ENCODE measurements at regions not wholly inside any gene's neighbourhood (a gene's known extent, or its start where the extent isn't known, plus 50 kb on each side); places are given as distances from the start of the nearest gene placed in this dataset.

DNA sequence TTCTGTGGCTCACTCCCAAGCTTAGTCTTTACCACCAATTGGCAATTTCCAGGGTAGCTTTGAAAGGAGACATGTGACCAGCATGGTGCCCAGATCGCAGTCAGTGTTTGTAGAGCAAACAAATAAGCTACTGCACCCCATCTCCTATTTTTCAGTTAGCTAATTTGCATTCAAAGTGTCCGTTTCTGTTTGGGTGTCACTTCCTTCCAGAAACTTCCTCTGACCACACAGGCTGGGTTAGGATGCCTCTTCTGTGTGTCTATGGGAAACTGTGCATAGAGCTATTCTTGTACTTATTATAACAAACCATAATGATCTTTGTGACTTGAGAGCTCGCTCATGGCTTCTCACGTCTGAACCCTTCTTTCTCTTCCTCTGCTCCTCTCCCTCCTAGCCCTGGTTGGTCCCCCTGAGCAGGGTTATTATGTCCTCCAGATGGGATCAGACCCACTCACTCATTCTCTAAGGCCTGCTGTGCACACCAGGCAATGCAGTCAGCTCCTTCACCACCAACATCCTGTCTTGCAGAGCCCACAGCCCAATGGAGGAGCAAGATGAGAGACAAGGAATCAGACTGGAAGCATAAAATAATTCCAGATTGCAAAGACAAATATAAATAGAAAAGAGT is 101.2 kb upstream of the ALK start:
- DNase-seq (ENCODE audit: low read depth in 6 of 9, low spot score in 9 of 9): no peak
- H3K36me3 ChIP-seq (ENCODE audit: control insufficient read depth in 2 of 2, insufficient read depth in 2 of 2, low read length in 1 of 2): no peaks in the 10 kb centered on the region
- H3K4me1 ChIP-seq (ENCODE audit: control insufficient read depth in 2 of 2, insufficient read depth in 2 of 2, low read length in 2 of 2): no peaks in the 10 kb centered on the region
- H3K9me3 ChIP-seq (ENCODE audit: control insufficient read depth in 2 of 2, insufficient read depth in 1 of 2, low read length in 1 of 2): no peaks in the 10 kb centered on the region
- no peak overlapping the region for H3K27ac ChIP-seq (ENCODE audit: low read depth in 1 of 2, low read length in 1 of 2)
- H3K27me3 ChIP-seq (ENCODE audit: control insufficient read depth in 2 of 2, insufficient read depth in 1 of 2, low read length in 1 of 2): no peaks in the 10 kb centered on the region
- H3K4me3 ChIP-seq (ENCODE audit: low read length in 2 of 2): no peak overlapping the region
- 67% methylated on average over 4 of the region's 4 CpGs for WGBS

DNA sequence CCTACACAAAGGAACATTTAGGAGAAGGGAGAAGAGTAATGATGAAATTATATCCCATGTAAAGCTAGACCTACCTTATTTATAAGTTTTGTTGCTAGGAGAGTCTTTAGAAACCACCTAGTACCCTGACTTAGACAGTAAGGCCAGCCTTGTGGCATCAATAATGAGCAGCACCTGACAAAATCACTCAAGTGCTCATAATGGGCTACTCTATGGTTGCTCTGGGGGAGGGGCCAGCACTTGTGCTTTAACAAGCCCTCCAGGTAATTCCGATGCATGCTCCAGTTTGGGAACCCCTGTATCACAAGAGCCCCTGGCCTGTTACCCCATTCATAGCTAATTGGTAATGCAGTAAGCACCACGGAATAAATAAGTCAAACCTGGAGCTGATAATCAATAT is 102.9 kb upstream of the ALK start:
- no peaks in the 10 kb centered on the region for H3K9me3 ChIP-seq (ENCODE audit: control insufficient read depth in 2 of 2, insufficient read depth in 1 of 2, low read length in 1 of 2)
- DNase-seq (ENCODE audit: low read depth in 6 of 9, low spot score in 9 of 9): no peak
- no peak overlapping the region for H3K4me3 ChIP-seq (ENCODE audit: low read length in 2 of 2)
- no peaks in the 10 kb centered on the region for H3K36me3 ChIP-seq (ENCODE audit: control insufficient read depth in 2 of 2, insufficient read depth in 2 of 2, low read length in 1 of 2)
- 95% methylated on average over 2 of the region's 2 CpGs for WGBS
- H3K4me1 ChIP-seq (ENCODE audit: control insufficient read depth in 2 of 2, insufficient read depth in 2 of 2, low read length in 2 of 2): no peaks in the 10 kb centered on the region
- H3K27me3 ChIP-seq (ENCODE audit: control insufficient read depth in 2 of 2, insufficient read depth in 1 of 2, low read length in 1 of 2): no peaks in the 10 kb centered on the region
- H3K27ac ChIP-seq (ENCODE audit: low read depth in 1 of 2, low read length in 1 of 2): no peak overlapping the region

DNA sequence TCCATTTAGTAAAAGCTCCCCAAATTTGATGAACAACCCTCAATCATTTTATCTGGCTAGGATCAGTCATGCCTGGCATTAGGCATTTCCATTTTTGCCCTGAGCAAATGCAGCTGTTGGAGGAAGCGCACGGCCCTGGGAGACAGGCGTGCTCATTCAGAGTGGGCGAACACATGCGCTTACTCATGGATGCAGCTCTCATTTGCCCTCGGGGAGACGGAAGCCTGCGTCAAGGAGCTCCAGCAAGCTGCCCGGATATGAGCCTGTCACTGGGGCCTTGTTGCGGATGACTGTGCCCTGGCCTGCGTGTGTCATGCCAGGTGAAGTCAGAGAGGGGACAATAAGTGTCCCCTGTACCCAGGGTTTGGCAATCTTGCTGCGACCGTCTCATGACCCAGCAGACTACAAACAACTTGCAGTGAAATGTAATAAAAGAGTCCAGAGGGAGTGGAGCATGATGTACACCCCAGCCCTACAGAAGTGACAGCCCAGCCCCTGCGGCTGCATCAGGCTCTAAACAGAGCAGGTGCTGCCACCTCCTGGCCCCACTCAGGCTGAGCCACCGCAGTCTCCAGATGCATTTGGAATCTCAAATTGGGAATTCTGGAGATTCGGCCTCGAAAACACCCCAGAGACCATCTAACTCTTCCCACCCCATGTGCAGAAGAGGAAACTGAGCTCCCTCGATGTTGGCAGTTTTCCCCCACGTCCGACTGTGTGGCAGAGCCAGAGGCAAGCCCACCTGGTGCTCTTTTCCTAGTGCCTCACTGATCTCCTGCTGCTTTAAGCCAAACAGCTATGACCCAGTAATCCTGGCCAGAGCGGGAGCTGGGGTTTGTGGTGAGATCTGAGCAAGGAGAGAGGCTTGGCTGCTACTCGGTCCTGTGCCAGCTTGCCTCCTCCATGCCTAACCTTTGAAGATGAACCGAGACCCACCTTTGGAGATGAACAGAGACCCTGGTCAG is 105.0 kb upstream of the ALK start:
- H3K4me1 ChIP-seq (ENCODE audit: control insufficient read depth in 2 of 2, insufficient read depth in 2 of 2, low read length in 2 of 2): no peaks in the 10 kb centered on the region
- H3K4me3 ChIP-seq (ENCODE audit: low read length in 2 of 2): no peak overlapping the region
- no peak overlapping the region for H3K27ac ChIP-seq (ENCODE audit: low read depth in 1 of 2, low read length in 1 of 2)
- DNase-seq (ENCODE audit: low read depth in 6 of 9, low spot score in 9 of 9): no peak
- no peaks in the 10 kb centered on the region for H3K27me3 ChIP-seq (ENCODE audit: control insufficient read depth in 2 of 2, insufficient read depth in 1 of 2, low read length in 1 of 2)
- no peaks in the 10 kb centered on the region for H3K36me3 ChIP-seq (ENCODE audit: control insufficient read depth in 2 of 2, insufficient read depth in 2 of 2, low read length in 1 of 2)
- H3K9me3 ChIP-seq (ENCODE audit: control insufficient read depth in 2 of 2, insufficient read depth in 1 of 2, low read length in 1 of 2): no peaks in the 10 kb centered on the region
- WGBS: 55% methylated on average over 23 of the region's 23 CpGs

DNA sequence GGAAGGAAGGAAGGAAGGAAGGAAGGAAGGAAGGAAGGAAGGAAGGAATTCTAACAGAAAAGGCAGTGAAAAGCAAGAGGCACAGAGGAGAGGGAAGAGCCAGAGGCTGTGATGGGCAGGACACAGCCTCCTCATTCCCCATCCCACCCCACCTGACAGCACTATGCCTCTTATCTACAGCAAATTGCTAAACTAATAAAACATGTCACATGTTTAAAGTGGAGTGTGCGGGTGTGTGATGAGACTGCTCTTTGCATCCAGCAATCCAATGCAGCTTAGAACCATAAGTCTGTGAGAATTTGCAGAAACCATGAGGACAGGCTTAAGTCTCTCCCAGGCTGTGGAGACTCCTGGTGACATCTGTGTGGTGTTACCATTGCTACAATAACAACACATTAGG is 108.4 kb upstream of the ALK start:
- no peaks in the 10 kb centered on the region for H3K4me1 ChIP-seq (ENCODE audit: control insufficient read depth in 2 of 2, insufficient read depth in 2 of 2, low read length in 2 of 2)
- no peaks in the 10 kb centered on the region for H3K36me3 ChIP-seq (ENCODE audit: control insufficient read depth in 2 of 2, insufficient read depth in 2 of 2, low read length in 1 of 2)
- no peak overlapping the region for H3K4me3 ChIP-seq (ENCODE audit: low read length in 2 of 2)
- H3K9me3 ChIP-seq (ENCODE audit: control insufficient read depth in 2 of 2, insufficient read depth in 1 of 2, low read length in 1 of 2): no peaks in the 10 kb centered on the region
- DNase-seq (ENCODE audit: low read depth in 6 of 9, low spot score in 9 of 9): no peak
- H3K27me3 ChIP-seq (ENCODE audit: control insufficient read depth in 2 of 2, insufficient read depth in 1 of 2, low read length in 1 of 2): no peaks in the 10 kb centered on the region
- no peak overlapping the region for H3K27ac ChIP-seq (ENCODE audit: low read depth in 1 of 2, low read length in 1 of 2)
- WGBS: 96% methylated on average over 1 of the region's 1 CpG

DNA sequence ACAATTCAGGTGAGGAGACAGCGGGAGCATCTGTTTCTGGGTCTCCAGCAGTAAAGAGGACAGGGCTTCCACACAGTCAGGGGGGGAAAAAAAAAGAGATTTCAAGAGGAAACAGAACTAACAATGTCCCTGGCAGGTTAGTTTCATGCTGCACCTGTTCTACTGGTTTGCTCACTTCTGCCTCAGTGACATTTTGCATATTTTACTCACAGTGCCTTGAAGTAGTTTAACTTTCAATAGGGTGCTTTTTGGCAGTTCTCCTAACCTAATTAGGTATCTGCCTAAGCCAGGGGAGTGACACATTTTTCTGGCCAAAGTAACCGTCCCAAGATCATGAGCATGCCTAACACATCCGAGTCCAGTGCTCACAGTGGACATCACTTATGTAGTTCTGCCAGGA is 109.0 kb upstream of the ALK start:
- DNase-seq (ENCODE audit: low read depth in 6 of 9, low spot score in 9 of 9): no peak
- Histone ChIP-seq H3K4me3 (ENCODE audit: low read length in 2 of 2) (no peak overlapping the region), H3K27ac (ENCODE audit: low read depth in 1 of 2, low read length in 1 of 2) (no peak overlapping the region)

DNA sequence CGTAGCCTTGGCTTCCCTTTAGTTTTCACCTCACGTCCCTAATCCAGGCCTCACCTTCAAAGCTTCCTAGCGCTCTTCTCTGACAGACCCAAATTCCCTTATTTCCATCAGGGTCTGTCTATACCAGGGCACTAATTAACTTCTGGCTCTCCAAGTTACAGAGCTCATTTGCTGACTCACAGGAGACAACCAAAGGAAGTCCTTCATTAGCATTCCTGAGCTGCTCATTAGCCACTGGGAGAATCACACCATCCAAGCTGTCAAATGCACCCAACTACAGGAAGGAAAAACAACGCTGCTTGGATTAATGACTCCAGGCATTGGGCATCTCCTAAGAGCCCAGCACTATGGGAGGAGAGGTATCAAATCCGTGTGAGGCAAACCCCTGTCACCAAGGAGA is 109.8 kb upstream of the ALK start:
- H3K4me1 ChIP-seq (ENCODE audit: control insufficient read depth in 2 of 2, insufficient read depth in 2 of 2, low read length in 2 of 2): no peaks in the 10 kb centered on the region
- no peak overlapping the region for H3K4me3 ChIP-seq (ENCODE audit: low read length in 2 of 2)
- H3K27ac ChIP-seq (ENCODE audit: low read depth in 1 of 2, low read length in 1 of 2): no peak overlapping the region
- no peaks in the 10 kb centered on the region for H3K9me3 ChIP-seq (ENCODE audit: control insufficient read depth in 2 of 2, insufficient read depth in 1 of 2, low read length in 1 of 2)
- no peak for DNase-seq (ENCODE audit: low read depth in 6 of 9, low spot score in 9 of 9)
- no peaks in the 10 kb centered on the region for H3K27me3 ChIP-seq (ENCODE audit: control insufficient read depth in 2 of 2, insufficient read depth in 1 of 2, low read length in 1 of 2)
- H3K36me3 ChIP-seq (ENCODE audit: control insufficient read depth in 2 of 2, insufficient read depth in 2 of 2, low read length in 1 of 2): no peaks in the 10 kb centered on the region
- WGBS: 66% methylated on average over 5 of the region's 5 CpGs

More for the DNA sequence above, 109.0 kb upstream of the ALK start:
- Histone ChIP-seq H3K36me3 (ENCODE audit: control insufficient read depth in 2 of 2, insufficient read depth in 2 of 2, low read length in 1 of 2) (no peaks in the 10 kb centered on the region), H3K4me1 (ENCODE audit: control insufficient read depth in 2 of 2, insufficient read depth in 2 of 2, low read length in 2 of 2) (no peaks in the 10 kb centered on the region), H3K9me3 (ENCODE audit: control insufficient read depth in 2 of 2, insufficient read depth in 1 of 2, low read length in 1 of 2) (no peaks in the 10 kb centered on the region), H3K27me3 (ENCODE audit: control insufficient read depth in 2 of 2, insufficient read depth in 1 of 2, low read length in 1 of 2) (no peaks in the 10 kb centered on the region)
- 90% methylated on average over 3 of the region's 3 CpGs for WGBS

DNA sequence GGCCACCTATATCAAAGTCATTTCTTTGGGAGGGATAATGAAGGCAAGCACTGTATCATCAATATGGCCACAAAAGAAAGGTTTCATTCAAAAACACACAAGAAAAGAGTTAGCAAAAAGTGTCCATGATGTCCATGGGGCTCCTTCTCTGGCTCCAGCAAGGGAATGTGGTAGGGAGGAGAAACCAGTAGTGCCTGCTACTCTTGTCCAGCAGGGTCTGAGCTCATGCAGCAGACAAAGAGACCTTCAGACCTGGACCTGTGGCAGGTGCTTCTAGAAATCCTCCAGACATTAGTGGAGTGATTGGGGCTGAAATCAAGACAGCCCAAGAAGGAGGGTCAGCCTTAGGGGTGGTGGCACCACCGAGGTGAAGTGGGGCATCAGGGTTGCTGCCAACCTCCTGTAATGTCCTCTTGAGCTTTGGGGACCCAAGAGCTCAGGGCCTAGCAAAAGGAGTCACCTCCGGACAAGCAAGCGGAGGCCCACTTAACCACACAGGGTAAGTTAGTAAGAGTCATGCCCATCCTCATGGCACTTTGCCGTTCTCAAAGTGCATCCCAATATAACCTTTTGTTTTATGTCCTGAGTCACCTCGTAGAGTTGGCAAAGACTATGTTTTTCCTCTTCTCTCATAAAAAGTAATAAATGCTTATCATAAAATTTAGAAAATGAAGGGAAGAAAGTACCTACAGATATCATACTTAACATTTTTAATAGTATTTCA is 112.6 kb upstream of the YPEL5 start:
- Histone ChIP-seq H3K9me3 (ENCODE audit: control insufficient read depth in 2 of 2, insufficient read depth in 1 of 2, low read length in 1 of 2) (no peaks in the 10 kb centered on the region), H3K4me3 (ENCODE audit: low read length in 2 of 2) (no peak overlapping the region), H3K27ac (ENCODE audit: low read depth in 1 of 2, low read length in 1 of 2) (no peak overlapping the region), H3K36me3 (ENCODE audit: control insufficient read depth in 2 of 2, insufficient read depth in 2 of 2, low read length in 1 of 2) (no peaks in the 10 kb centered on the region), H3K4me1 (ENCODE audit: control insufficient read depth in 2 of 2, insufficient read depth in 2 of 2, low read length in 2 of 2) (no peaks in the 10 kb centered on the region), H3K27me3 (ENCODE audit: control insufficient read depth in 2 of 2, insufficient read depth in 1 of 2, low read length in 1 of 2) (no peaks in the 10 kb centered on the region)
- DNase-seq (ENCODE audit: low read depth in 6 of 9, low spot score in 9 of 9): no peak
- WGBS: 97% methylated on average over 5 of the region's 5 CpGs

DNA sequence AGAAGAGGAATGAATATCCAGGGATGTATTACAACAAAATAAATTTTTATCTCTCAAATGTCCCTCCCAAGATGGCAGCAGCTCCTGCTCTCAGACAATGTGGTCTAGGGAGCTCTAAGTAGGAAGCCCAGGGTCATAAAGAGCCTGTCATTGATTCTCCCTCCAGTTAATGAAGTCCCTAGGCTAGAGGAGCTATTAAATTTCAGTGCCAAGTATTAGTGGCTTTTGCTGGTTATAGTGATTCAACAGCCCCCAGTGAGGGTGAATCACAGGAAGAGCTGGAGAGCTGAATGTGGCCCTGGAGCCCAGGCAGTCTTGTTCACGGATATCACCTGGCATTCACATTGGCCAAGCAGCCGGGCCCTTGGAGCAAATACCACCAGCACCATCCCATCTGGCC is 109.8 kb upstream of the YPEL5 start:
- no peaks in the 10 kb centered on the region for H3K4me1 ChIP-seq (ENCODE audit: control insufficient read depth in 2 of 2, insufficient read depth in 2 of 2, low read length in 2 of 2)
- no peaks in the 10 kb centered on the region for H3K9me3 ChIP-seq (ENCODE audit: control insufficient read depth in 2 of 2, insufficient read depth in 1 of 2, low read length in 1 of 2)
- 96% methylated on average over 2 of the region's 2 CpGs for WGBS
- no peaks in the 10 kb centered on the region for H3K27me3 ChIP-seq (ENCODE audit: control insufficient read depth in 2 of 2, insufficient read depth in 1 of 2, low read length in 1 of 2)
- no peak overlapping the region for H3K4me3 ChIP-seq (ENCODE audit: low read length in 2 of 2)
- no peak overlapping the region for H3K27ac ChIP-seq (ENCODE audit: low read depth in 1 of 2, low read length in 1 of 2)
- no peak for DNase-seq (ENCODE audit: low read depth in 6 of 9, low spot score in 9 of 9)
- H3K36me3 ChIP-seq (ENCODE audit: control insufficient read depth in 2 of 2, insufficient read depth in 2 of 2, low read length in 1 of 2): no peaks in the 10 kb centered on the region

DNA sequence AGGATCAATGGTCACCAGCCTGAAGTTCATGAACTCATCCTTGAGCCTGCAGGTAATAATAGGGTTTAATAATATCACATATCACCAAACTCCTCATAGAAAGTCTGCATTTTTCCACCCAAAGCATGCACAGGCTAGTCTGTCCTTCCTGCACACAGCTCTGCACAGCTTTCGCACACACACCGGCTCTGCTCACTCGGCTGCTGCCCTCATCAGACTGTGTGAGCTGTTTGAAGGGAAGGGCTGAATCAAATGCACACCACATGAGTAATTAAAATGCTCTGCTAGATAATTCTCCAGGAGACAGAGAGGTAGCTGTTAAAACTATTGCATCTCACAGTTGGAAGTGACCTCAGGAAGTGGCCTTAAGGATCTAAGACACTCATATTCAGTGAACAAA is 108.4 kb upstream of the YPEL5 start:
- H3K36me3 ChIP-seq (ENCODE audit: control insufficient read depth in 2 of 2, insufficient read depth in 2 of 2, low read length in 1 of 2): no peaks in the 10 kb centered on the region
- H3K4me3 ChIP-seq (ENCODE audit: low read length in 2 of 2): no peak overlapping the region
- no peak for DNase-seq (ENCODE audit: low read depth in 6 of 9, low spot score in 9 of 9)
- H3K4me1 ChIP-seq (ENCODE audit: control insufficient read depth in 2 of 2, insufficient read depth in 2 of 2, low read length in 2 of 2): no peaks in the 10 kb centered on the region
- no peaks in the 10 kb centered on the region for H3K27me3 ChIP-seq (ENCODE audit: control insufficient read depth in 2 of 2, insufficient read depth in 1 of 2, low read length in 1 of 2)
- no peaks in the 10 kb centered on the region for H3K9me3 ChIP-seq (ENCODE audit: control insufficient read depth in 2 of 2, insufficient read depth in 1 of 2, low read length in 1 of 2)
- 82% methylated on average over 3 of the region's 3 CpGs for WGBS
- H3K27ac ChIP-seq (ENCODE audit: low read depth in 1 of 2, low read length in 1 of 2): no peak overlapping the region

Data from thymus (tissue), 11 donors.